Erythroblast (primary cell): ENCODE measurements at regions not wholly inside any gene's neighbourhood (a gene's known extent, or its start where the extent isn't known, plus 50 kb on each side); places are given as distances from the start of the nearest gene placed in this dataset.

ENCODE experiments used
- GATA1 ChIP-seq: IDR thresholded peaks from 2 replicates; pipeline ENCODE4 v1.6.1; 2011; ENCODE audit warnings: low read depth, mild to moderate bottlenecking, control low read depth, low read length, moderate library complexity
- POLR2A ChIP-seq: IDR thresholded peaks from 2 replicates; pipeline ENCODE4 v1.6.1; 2011; ENCODE audit warnings: mild to moderate bottlenecking, low read length

GRCh38 chr2:144730711-144731110, 210.8 kb upstream of the ZEB2 start:
- no peak for TF ChIP-seq POLR2A
- no peak for TF ChIP-seq GATA1
